ENCODE measurements at regions not wholly inside any gene's neighbourhood (a gene's known extent, or its start where the extent isn't known, plus 50 kb on each side); places are given as distances from the start of the nearest gene placed in this dataset.

DNA sequence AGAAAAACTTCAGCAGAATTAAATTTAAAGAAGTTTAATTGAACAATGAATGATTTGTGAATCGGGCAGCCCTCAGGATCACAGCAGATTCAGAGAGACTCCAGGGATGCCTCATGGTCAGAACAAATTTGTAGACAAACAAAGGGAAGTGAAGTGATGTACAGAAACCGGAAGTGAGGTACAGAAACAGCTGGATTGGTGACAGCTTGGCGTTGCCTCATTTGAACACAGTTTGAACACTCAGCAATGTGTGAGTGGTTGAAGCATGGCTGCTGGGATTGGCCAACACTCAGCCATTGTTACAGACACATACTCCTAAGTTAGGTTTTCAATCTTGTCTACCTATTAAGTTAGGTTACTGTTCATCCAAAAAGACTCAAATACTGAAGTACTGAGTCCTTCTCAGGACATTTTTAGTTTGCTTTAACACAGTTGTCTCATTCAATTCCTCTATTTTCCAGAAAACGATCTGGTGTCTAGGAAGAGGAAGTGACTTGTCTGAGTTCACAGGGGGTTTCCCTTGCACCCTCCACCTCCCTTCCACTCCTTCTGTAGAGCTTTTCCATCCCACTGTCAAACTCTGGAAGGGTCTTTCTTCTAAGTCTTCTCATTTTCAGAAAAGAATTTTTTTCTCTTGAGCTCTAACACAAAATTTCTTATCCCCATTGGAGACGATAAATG is 137.9 kb downstream of the SLC4A3 start:
- Histone ChIP-seq H2AK5ac (ENCODE audit: insufficient read length, low read length) (no peak overlapping the region), H3K4me2 (ENCODE audit: insufficient read depth, insufficient read length, low read length) (no peak overlapping the region), H3K9ac (ENCODE audit: extremely low read depth, insufficient read length, low read length) (no peak overlapping the region), H3K18ac (ENCODE audit: insufficient read length, low read depth, low read length) (no peak overlapping the region), H3K23me2 (ENCODE audit: insufficient read length, low read depth, low read length, poor library complexity, severe bottlenecking) (no peaks in the 10 kb centered on the region), H4K5ac (ENCODE audit: insufficient read length, low read depth, low read length) (no peak overlapping the region), H3K56ac (ENCODE audit: insufficient read length, low read depth, low read length) (no peak overlapping the region), H4K20me1 (ENCODE audit: control insufficient read depth, insufficient read depth, insufficient read length) (no peaks in the 10 kb centered on the region), H3K4me1 (ENCODE audit: insufficient read depth, low read length) (no peaks in the 10 kb centered on the region), H3K14ac (ENCODE audit: insufficient read depth, low read length) (no peak overlapping the region), H3K79me2 (ENCODE audit: insufficient read depth, low read length) (no peaks in the 10 kb centered on the region), H3K4ac (ENCODE audit: low read depth, low read length) (no peak overlapping the region), H2BK5ac (ENCODE audit: insufficient read length, low read length) (no peak overlapping the region), H3T11ph (ENCODE audit: low read length) (no peak overlapping the region), H2BK20ac (ENCODE audit: low read depth, low read length, poor library complexity, severe bottlenecking) (no peak overlapping the region), H3K79me1 (ENCODE audit: insufficient read depth, low read depth, low read length, poor library complexity, severe bottlenecking) (no peaks in the 10 kb centered on the region), H2BK15ac (ENCODE audit: low read depth, low read length) (no peak overlapping the region), H3K9me3 (ENCODE audit: control insufficient read depth, low read depth, low read length) (no peaks in the 10 kb centered on the region), H3K27me3 (ENCODE audit: insufficient read depth, low read length) (no peaks in the 10 kb centered on the region), H3K27ac (ENCODE audit: insufficient read length, low read depth, low read length) (no peak overlapping the region), H4K91ac (ENCODE audit: insufficient read length, low read depth, low read length) (no peak overlapping the region), H2BK12ac (ENCODE audit: insufficient read length, low read depth, low read length) (no peak overlapping the region), H2AFZ (ENCODE audit: low read length) (no peak overlapping the region), H2BK120ac (ENCODE audit: low read depth, low read length, poor library complexity, severe bottlenecking) (no peak overlapping the region), H4K8ac (replicated peaks; ENCODE audit: insufficient read length, low read depth, low read length) (no peak overlapping the region), H3K23ac (ENCODE audit: insufficient read length, low read depth, low read length) (no peak overlapping the region)
- TF ChIP-seq, protein P1, sequence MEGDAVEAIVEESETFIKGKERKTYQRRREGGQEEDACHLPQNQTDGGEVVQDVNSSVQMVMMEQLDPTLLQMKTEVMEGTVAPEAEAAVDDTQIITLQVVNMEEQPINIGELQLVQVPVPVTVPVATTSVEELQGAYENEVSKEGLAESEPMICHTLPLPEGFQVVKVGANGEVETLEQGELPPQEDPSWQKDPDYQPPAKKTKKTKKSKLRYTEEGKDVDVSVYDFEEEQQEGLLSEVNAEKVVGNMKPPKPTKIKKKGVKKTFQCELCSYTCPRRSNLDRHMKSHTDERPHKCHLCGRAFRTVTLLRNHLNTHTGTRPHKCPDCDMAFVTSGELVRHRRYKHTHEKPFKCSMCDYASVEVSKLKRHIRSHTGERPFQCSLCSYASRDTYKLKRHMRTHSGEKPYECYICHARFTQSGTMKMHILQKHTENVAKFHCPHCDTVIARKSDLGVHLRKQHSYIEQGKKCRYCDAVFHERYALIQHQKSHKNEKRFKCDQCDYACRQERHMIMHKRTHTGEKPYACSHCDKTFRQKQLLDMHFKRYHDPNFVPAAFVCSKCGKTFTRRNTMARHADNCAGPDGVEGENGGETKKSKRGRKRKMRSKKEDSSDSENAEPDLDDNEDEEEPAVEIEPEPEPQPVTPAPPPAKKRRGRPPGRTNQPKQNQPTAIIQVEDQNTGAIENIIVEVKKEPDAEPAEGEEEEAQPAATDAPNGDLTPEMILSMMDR (conservative IDR thresholded peaks at IDR 0.05), result no peak
- WGBS (ENCODE audit: extremely low coverage, insufficient read length, low lambda C conversion rate), result no CpG with 5 or more reads among the region's 5 CpGs
- 0 out of 7 replicates have a peak, but pooled peaks cover 0 to 4% (median 0%) of the 10 kb centered on the region in 3 experiments for H3K36me3 Mint-ChIP-seq (ENCODE audit: insufficient read depth in 1 of 3, low read depth in 3 of 3)
- H3K9me3 Mint-ChIP-seq, result peaks cover 0 to 3% of the 10 kb centered on the region in 2 experiments; a peak in 1 of 5 replicates
- no peaks in the 10 kb centered on the region for H3K4me1 Mint-ChIP-seq
- no peak overlapping the region for H3K4me3 Mint-ChIP-seq
- DNase-seq, result no peak
- no peak overlapping the region for H3K27ac Mint-ChIP-seq
- peaks cover 7% of the 10 kb centered on the region for H3K27me3 Mint-ChIP-seq (ENCODE audit: low read depth)
